ENCODE measurements at regions not wholly inside any gene's neighbourhood (a gene's known extent, or its start where the extent isn't known, plus 50 kb on each side); places are given as distances from the start of the nearest gene placed in this dataset.
A peak's percentile ranks its signal among the peaks of the same experiment; 100 is the strongest.
"Not testable (repeated sequence)": the region's sequence is repeated elsewhere in the genome, so short reads cannot be mapped to it uniquely, and the experiment has no call there.

DNA sequence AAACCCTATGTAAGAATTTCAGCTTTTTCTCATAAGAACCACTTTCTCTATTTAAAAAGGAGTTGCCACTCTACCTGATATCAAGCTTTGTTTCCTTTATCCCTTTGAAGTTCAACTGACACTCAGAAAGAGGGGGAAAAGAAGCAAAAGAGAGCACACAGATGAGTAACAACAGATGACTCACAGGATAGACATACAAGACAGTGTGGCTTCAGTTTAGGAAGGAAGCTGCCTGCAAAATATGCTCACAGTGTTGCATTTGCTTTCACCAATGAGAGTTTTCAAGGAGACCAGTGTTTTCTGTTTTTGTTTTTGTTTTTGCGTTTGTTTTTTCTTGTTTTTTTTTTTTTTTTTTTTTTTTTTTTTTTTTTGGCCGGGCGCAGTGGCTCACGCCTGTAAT, 1181.6 kb downstream of the DNAJB9 start:
- DNase-seq (ENCODE audit: low spot score): no peak

DNA sequence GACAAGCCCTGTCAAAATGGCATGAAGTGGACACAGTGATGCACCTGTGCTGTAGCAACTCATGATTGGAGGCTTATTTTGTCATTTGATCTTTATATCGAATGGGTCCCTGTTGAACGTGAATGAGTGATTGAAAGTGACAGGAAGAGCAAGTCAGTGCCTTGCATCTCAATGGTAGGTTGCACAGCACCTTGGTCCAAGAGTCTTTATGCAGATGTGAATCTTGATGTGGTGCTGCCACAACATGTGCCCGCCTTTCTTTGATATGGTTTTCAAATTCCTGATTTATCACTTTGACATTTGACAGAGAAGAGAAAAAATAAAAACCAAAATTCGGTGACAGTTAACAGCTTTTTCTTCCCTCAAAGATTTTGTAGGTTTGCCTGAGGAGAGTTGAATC, 1182.4 kb downstream of the DNAJB9 start:
- no peak for DNase-seq (ENCODE audit: low spot score)

- no peak for DNase-seq (ENCODE audit: low spot score)
Observed at GRCh38 chr7:109757713-109758112, 1188.0 kb downstream of the DNAJB9 start.

- no peak for DNase-seq (ENCODE audit: low spot score)
Observed at GRCh38 chr7:109763611-109764010, 1193.9 kb downstream of the DNAJB9 start.

DNA sequence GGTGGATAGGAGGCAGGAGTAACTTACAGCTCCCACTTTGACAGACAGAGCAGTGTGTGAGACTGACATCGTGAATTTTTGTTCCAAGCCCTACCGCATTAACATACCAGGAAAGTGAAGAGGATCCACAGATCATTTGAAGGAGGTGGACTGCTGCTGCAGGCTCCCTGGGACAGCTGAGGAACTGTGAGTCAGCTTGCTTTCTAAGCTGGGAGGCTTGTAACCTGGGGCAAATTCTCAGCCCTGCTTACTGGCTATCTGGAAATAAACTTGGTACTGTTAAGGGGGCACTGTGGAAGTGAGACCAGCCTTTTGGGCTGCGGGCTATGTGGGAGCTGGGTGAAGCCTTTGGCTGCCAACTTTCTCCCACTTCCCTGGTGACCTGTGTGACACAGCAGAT, 1202.5 kb downstream of the DNAJB9 start:
- no peak for DNase-seq (ENCODE audit: low spot score)

GRCh38 chr7:109782806-109783205, 1213.1 kb downstream of the DNAJB9 start:
- no peak for DNase-seq (ENCODE audit: low spot score)

DNA sequence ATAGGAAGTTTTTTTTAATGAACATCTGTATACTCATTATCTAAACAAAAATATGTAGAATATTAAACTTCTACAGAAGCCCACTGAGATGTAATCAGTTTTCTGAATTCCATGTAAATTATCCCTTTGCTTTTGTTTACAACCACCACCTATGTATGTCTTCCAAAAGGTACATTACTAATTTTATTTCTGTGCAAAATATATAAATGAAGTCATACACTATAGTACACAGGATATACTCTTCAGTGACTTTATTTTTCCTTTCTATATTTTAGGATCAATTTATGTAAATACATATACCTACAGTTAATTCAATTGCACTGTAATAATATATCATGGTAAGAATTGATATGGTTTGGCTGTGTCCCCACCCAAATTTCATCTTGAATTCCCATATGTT, 1236.9 kb downstream of the DNAJB9 start:
- no peak for DNase-seq (ENCODE audit: low spot score)

DNA sequence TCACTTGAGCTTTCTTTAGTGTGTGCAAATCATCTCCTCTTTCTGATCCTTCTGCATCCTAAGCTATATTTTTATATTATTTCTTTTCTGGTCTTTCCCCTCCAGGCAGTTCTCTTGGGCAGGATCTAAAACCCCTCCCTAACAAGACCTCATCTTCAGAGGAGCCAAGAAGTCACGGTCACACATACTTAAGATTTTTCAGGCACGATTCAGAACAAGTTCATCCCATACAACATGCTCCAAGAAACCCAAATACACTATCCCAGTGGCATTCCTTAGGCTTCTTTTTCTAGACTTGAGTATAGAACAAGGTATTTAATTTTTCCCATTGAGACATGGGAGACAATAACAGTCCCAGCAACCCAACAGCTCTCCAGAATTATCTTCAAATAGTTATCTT, 1251.5 kb downstream of the DNAJB9 start:
- DNase-seq (ENCODE audit: low spot score): no peak

- no peak for DNase-seq (ENCODE audit: low spot score)
Observed at GRCh38 chr7:109834851-109835250, 1256.1 kb upstream of the LRRN3 start.

GRCh38 chr7:109835577-109835976, 1255.3 kb upstream of the LRRN3 start:
- no peak for DNase-seq (ENCODE audit: low spot score)

DNA sequence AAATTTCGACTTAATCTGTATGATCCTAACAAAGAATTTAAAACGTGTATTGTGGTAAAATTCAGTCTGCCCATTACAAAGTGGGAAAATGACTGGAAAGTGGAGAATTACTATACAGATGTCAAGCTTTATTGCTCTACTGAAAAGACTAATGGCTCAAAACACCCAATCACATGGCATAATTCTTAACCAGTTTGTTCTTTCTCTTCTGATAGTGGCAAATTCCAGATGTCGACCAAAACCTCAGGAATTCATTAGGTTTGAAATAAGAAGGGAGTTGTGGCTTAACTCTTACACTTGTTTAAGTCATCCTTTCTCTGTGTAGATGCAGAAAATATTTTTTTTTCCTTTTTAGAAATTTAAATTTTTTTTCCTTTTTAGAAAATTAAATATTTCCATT, 1254.9 kb upstream of the LRRN3 start:
- no peak for DNase-seq (ENCODE audit: low spot score)

DNA sequence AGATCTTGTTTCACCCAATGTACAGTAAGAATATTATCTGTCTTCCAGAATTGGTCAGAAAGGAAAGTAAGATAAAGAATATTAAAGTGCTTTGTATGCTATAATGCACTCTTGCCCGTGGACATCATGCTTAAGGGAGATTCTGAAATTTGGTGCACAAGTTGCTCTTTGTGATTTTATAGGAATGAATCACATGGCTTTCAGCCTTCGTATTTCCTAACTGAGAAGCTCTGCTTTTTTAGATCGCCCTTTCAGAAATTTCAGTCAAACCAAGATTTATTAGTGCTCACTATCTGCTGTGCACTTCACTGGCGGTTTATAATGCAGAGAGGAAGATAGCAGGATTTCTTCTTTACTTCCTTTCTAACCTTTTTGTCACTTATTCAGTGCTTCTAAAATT, 1248.5 kb upstream of the LRRN3 start:
- no peak for DNase-seq (ENCODE audit: low spot score)

DNA sequence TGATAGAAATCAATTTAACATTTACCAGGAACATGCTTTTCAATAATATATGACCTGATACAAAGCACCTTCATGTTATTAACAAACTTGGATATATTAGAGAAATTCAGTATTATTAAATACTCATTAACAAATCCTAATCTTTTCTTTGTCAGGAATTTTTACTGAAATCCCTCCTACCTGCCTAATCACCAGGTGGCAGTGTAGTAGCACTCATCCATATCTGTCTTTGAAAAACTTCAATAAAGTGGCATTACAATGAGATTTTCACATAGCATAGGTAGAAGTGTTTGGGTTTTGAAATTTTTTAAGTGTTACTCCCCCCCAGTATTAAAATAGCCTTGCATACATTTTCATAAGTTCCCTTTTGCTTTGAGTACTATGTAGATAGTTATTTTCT, 1246.6 kb upstream of the LRRN3 start:
- DNase-seq (ENCODE audit: low spot score): no peak

DNA sequence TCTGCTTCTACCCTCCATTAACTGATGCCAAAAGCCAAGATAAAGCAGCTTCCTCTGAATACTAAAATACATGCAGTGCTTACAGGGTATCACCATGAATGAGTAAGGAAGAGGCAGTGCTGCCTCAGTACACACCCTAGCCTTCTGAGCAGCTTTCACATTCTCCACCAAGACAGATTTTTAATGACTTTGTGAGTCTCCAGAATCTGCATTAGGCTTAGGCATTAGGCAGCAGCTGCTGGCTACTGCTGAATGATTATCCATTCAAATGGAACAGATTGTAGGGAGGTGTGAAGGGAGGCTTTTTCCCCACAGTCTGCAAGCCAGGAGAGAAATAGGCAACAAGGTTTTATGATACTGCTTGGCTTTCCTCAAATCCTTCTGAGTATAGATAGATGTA, 1226.7 kb upstream of the LRRN3 start:
- no peak for DNase-seq (ENCODE audit: low spot score)

DNA sequence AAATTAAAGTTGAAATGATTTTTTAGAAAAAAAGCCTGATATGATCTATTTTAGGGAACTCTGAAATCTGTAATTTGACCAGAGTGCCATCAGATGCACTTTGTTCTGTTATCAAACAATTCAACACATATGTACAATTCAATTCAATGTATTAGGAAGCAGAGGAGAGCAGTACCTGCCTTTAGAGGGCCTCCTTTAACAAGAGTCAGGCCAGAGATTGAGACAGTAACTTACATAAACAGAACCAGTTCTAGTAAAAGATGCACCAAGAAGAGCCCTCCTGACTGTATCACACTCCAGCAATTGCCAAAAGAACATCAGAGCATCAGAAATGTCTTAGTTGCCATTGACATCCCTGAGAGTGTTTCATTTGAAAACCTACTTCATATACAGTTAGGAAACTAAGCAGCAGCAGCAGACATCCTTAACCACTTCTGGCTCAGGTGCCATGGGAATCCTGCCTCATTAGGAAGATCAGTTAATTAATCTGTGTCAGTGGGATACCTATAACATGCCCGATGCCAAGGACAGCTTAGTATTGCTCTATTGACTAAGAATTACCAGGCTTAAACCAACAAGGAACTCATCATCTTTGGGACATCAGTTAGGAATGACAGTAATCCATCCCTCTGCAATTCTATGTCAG, 1222.6 kb upstream of the LRRN3 start:
- DNase-seq (ENCODE audit: low spot score): no peak

DNA sequence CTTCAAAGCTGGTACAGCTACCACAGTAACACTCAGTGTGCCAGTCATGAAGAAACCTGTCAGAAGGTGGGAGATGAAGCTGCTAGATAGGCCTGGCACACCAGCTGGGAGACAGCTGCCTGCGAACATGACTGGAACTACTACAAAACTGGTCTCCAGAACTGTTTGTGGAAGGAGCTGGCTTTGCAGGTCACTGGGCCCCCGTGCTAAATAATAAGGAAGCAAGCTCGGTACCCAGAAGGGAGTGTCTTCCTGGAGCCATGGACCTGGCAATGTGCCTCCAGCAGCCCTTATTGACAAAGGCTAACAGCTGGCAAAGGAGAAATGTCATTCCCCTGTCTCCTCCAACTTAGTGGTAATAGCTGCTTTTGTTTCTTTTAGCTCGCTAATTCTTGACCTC, 1217.6 kb upstream of the LRRN3 start:
- peak; percentile 27 for DNase-seq (ENCODE audit: low spot score)

DNA sequence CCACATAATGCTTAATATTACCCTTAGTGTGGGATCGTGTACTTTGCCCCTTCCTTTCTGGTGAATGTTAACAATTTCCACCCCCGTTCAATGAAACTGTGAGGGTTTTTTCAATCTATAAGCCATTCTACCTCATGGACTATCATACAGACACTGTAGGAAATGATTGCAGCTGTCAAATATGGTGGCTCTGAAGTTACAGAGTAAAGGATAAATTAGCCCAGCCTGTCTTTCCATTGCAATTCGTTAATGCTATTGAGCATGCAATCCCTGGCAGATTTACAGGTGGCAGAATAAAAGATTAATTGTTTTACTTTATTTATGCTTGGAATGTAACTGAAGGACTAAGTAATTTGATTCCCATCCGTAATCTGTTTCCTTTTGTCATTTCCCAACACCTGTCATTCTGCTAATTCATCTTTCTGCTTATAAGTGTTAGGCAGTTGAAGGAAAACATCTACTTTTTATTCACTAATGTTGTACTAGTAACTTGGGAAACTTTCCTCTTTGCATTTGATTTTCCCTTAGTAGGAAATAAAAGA, 1211.6 kb upstream of the LRRN3 start:
- no peak for DNase-seq (ENCODE audit: low spot score)

DNA sequence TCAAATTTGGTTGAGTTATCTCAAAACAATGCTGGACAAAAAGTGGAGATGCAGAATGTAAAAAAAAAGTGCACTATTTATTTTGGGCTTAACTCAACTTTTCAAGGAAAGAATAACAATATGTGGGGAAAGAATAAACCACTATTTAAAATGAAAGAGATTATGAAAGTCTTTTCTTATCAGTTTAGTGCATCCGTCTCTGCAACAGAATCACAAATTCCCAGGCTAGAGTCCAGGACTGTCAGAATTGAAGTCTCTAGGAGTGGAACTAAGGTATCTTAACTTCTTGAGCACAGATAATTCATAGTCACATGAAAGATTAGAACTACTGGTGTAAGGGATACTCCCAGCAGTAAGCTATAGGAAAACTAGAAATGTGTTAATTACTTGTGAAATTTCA, 1200.3 kb upstream of the LRRN3 start:
- DNase-seq (ENCODE audit: low spot score): no peak

DNA sequence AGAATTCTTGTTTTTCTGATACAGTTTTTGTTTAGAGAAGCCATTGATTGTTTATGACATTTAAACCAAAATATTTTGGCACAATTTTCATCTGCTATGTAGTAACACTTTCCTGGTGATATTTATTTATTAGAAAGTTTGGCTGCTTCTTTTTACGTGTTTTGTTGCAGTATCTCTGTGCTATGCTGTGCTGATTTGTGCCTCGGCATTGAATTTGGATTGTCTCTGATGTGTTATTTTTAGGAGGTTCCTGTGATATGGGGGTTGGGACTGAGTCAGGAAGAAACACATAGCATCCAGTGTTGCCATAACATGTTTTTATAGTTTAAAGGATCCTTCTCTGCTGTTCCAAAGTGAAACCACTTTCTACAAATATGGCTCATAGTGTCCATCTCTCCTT, 1197.7 kb upstream of the LRRN3 start:
- no peak for DNase-seq (ENCODE audit: low spot score)

DNA sequence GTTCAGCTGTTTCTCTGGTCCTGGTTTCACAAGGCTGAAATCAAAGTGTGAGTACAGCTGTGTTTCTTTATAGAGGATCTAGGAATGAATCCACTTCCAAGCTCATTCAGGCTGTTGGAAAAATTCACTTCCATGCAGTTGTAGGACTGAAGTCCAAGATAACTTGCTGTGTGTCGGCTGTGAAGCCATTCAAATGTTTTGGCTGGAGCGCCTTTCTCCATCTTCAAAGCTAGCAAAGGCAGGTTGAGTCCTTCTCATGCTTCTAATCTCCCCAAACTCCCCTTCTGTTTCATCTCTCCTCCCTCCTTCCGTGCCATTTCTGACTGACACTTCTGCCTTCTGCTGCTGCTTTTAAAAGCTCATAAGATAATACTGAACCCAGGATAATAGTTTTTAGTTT, 1195.4 kb upstream of the LRRN3 start:
- no peak for DNase-seq (ENCODE audit: low spot score)

- DNase-seq (ENCODE audit: low spot score): no peak
Observed at GRCh38 chr7:109901926-109902325, 1189.0 kb upstream of the LRRN3 start.

- DNase-seq (ENCODE audit: low spot score): not testable (repeated sequence)
Observed at GRCh38 chr7:109905368-109906065, 1185.4 kb upstream of the LRRN3 start.

DNA sequence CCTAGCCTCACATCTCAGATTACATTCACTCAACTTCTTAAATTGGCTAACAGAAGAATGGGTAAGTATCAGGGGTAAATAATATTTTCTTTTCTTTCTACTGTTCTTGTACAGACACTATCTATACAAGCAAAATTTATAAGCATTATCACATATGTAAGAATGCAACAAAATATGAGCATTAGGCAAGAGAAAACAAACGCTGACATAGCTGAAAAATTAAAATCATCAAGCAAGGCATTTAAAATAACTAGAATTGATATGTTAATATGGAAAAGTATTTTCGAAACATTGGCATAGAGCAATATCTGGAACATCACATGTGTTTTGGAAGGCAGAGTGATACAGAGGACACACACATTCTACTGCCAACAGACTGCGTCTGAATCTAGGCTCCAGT, 1175.3 kb upstream of the LRRN3 start:
- no peak for DNase-seq (ENCODE audit: low spot score)

DNA sequence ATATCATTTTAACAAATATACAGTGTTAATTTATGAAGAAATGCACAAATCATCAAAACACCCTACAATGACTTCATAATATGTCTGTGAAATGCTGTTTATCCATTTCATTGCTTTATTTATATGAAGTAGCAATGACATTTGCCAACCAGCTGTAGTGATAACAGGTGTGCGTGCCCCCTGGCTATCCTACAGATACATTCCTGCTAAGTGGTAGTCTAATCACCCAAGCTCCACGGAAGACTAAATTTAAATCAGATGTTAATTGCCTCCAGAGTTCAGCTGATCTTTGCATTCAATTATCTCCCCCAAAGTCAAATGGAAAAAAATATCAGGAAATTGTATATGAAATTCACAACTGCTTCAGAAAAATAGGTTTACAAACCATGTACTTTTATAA, 1164.2 kb upstream of the LRRN3 start:
- no peak for DNase-seq (ENCODE audit: low spot score)

Measured in mucosa of gallbladder (tissue), 1 donor.